ENCODE measurements at regions not wholly inside any gene's neighbourhood (a gene's known extent, or its start where the extent isn't known, plus 50 kb on each side); places are given as distances from the start of the nearest gene placed in this dataset.

DNA sequence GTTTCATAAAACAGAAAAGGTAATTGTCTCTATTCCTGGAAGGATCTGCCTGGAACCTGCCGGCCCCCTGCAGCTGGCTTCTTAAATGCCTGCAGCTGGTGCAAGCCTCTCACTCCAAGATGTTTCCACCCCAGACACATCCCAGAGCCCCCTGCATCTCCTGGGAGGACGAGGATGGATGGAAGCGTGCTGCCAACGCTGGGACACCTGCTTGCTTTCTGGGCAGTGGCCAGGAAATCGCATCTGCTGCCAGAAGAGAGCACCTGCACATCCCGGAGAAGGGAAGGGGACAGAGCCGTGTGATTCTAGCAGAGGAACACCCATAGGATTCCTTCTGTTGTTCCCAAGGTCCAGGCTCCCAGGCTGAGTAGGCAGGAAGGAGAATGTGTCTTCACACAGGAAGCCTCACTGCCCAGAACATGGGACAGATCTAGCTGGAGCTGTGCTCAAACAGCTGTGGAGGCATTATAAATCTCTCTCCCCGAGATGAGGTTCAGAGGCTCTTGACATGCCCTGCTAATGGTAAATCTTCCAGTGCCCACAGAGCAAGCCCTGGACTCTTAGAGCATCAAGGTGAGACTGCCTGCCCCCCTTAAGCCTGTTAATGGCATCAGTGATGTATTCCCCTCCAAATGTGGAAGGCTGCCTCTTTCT lies 138.8 kb upstream of the MAP1LC3B2 start:
- 84% methylated on average over 8 of the region's 8 CpGs for WGBS
- H3K27ac ChIP-seq (ENCODE audit: low read depth in 1 of 2, low read length in 2 of 2) = no peak overlapping the region
- TF ChIP-seq FOXA2 (IDR thresholded peaks at IDR 0.05) (no peak), HNF4G (IDR thresholded peaks at IDR 0.05) (no peak), JUND (IDR thresholded peaks at IDR 0.05) (no peak), ZBTB33 (IDR thresholded peaks at IDR 0.05) (no peak)
- no peaks in the 10 kb centered on the region for H3K4me1 ChIP-seq (ENCODE audit: control insufficient read depth in 4 of 4, insufficient read depth in 4 of 4, low read length in 3 of 4)
- no peak overlapping the region for H3K4me3 ChIP-seq (ENCODE audit: low read depth in 1 of 3, low read length in 3 of 3)
- H3K27me3 ChIP-seq (ENCODE audit: control insufficient read depth in 4 of 4, insufficient read depth in 4 of 4, low read length in 3 of 4) = no peaks in the 10 kb centered on the region
- no peak for DNase-seq (ENCODE audit: low spot score)
- no peak overlapping the region for H3K9ac ChIP-seq (ENCODE audit: low read depth in 1 of 2, low read length in 2 of 2)
- peaks cover 0 to 5% (median 1%) of the 10 kb centered on the region in 4 donors for H3K9me3 ChIP-seq (ENCODE audit: control insufficient read depth in 4 of 4, low read length in 3 of 4)
- no peaks in the 10 kb centered on the region for H3K36me3 ChIP-seq (ENCODE audit: control insufficient read depth in 4 of 4, insufficient read depth in 3 of 4, low read depth in 1 of 4, low read length in 3 of 4)

DNA sequence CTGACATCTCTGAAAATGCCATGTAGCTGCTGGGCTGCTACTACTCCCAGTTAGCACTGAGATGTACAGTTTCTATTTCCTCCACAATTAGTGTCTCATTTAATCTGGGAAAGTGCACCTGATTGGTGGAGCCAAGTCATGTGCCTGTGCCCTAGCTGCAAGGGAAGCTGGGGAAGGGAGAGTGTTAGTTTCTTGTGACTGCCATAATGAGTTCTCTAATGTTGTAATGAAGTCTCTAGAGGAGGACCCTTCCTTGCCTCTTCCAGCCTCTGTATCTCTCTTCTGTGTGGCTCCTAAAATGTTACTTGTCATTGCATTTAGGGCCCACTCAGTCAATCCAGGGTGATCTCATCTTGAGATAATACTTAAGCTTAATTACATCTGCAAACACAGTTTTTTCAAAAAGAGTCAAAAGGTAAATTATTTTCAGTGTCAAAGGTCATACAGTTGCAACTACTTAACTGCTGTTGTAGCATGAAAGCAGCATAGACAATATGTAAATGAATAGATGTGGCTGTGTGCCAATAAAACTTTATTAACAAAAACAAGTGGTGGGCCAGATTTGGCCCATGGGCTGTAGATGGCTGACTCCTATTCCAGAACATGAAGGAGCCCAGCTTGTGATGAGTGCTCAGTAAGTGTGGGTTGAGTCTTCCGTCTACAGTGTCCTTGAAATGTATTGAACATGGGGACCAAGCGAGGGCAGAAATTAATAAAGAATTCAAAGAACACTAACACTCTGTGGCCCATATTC lies 137.2 kb upstream of the MAP1LC3B2 start:
- no peak overlapping the region for H3K9ac ChIP-seq (ENCODE audit: low read depth in 1 of 2, low read length in 2 of 2)
- no peak for DNase-seq (ENCODE audit: low spot score)
- no peak overlapping the region for H3K27ac ChIP-seq (ENCODE audit: low read depth in 1 of 2, low read length in 2 of 2)
- no peak for TF ChIP-seq ZBTB33 (IDR thresholded peaks at IDR 0.05)
- no peak for TF ChIP-seq HNF4G (IDR thresholded peaks at IDR 0.05)
- no peak for TF ChIP-seq EGR1 (IDR thresholded peaks at IDR 0.05; ENCODE audit: low read depth in 2 of 2)
- no peak for TF ChIP-seq MAX (IDR thresholded peaks at IDR 0.05)
- TF ChIP-seq TAF1 (conservative IDR thresholded peaks at IDR 0.05) = no peak
- TF ChIP-seq RXRA (IDR thresholded peaks at IDR 0.05) = no peak
- no peak for TF ChIP-seq RAD21 (IDR thresholded peaks at IDR 0.05)
- no peak for TF ChIP-seq FOXA2 (IDR thresholded peaks at IDR 0.05)
- no peak for TF ChIP-seq YY1 (IDR thresholded peaks at IDR 0.05)
- TF ChIP-seq, protein P1, sequence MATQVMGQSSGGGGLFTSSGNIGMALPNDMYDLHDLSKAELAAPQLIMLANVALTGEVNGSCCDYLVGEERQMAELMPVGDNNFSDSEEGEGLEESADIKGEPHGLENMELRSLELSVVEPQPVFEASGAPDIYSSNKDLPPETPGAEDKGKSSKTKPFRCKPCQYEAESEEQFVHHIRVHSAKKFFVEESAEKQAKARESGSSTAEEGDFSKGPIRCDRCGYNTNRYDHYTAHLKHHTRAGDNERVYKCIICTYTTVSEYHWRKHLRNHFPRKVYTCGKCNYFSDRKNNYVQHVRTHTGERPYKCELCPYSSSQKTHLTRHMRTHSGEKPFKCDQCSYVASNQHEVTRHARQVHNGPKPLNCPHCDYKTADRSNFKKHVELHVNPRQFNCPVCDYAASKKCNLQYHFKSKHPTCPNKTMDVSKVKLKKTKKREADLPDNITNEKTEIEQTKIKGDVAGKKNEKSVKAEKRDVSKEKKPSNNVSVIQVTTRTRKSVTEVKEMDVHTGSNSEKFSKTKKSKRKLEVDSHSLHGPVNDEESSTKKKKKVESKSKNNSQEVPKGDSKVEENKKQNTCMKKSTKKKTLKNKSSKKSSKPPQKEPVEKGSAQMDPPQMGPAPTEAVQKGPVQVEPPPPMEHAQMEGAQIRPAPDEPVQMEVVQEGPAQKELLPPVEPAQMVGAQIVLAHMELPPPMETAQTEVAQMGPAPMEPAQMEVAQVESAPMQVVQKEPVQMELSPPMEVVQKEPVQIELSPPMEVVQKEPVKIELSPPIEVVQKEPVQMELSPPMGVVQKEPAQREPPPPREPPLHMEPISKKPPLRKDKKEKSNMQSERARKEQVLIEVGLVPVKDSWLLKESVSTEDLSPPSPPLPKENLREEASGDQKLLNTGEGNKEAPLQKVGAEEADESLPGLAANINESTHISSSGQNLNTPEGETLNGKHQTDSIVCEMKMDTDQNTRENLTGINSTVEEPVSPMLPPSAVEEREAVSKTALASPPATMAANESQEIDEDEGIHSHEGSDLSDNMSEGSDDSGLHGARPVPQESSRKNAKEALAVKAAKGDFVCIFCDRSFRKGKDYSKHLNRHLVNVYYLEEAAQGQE (IDR thresholded peaks at IDR 0.05) = no peak
- TF ChIP-seq SP1 (IDR thresholded peaks at IDR 0.05) = no peak
- TF ChIP-seq FOXA1 (IDR thresholded peaks at IDR 0.05) = no peak
- TF ChIP-seq GABPA (IDR thresholded peaks at IDR 0.05 in 1 of 2, conservative IDR thresholded peaks at IDR 0.05 in 1 of 2) = no peak
- TF ChIP-seq CTCF (IDR thresholded peaks at IDR 0.05; ENCODE audit: low read depth, low read length, missing input control) = no peak
- TF ChIP-seq HNF4A (conservative IDR thresholded peaks at IDR 0.05) = no peak
- TF ChIP-seq, protein P2, sequence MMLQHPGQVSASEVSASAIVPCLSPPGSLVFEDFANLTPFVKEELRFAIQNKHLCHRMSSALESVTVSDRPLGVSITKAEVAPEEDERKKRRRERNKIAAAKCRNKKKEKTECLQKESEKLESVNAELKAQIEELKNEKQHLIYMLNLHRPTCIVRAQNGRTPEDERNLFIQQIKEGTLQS (IDR thresholded peaks at IDR 0.05) = no peak
- WGBS = over 99% methylated on average over 2 of the region's 2 CpGs
- no peaks in the 10 kb centered on the region for H3K36me3 ChIP-seq (ENCODE audit: control insufficient read depth in 4 of 4, insufficient read depth in 3 of 4, low read depth in 1 of 4, low read length in 3 of 4)
- no peaks in the 10 kb centered on the region for H3K27me3 ChIP-seq (ENCODE audit: control insufficient read depth in 4 of 4, insufficient read depth in 4 of 4, low read length in 3 of 4)
- H3K4me1 ChIP-seq (ENCODE audit: control insufficient read depth in 4 of 4, insufficient read depth in 4 of 4, low read length in 3 of 4) = no peaks in the 10 kb centered on the region
- peaks cover 0 to 5% (median 1%) of the 10 kb centered on the region in 4 donors for H3K9me3 ChIP-seq (ENCODE audit: control insufficient read depth in 4 of 4, low read length in 3 of 4)
- no peak overlapping the region for H3K4me3 ChIP-seq (ENCODE audit: low read depth in 1 of 3, low read length in 3 of 3)
